ENCODE measurements at regions not wholly inside any gene's neighbourhood (a gene's known extent, or its start where the extent isn't known, plus 50 kb on each side); places are given as distances from the start of the nearest gene placed in this dataset.

GRCh38 chr15:46921891-46922290 is 795.4 kb upstream of the SEMA6D start:
- POLR2A ChIA-PET (ENCODE audit: partially characterized antibody), result no interaction called here
- H3K14ac ChIP-seq (ENCODE audit: insufficient read length), result no peak overlapping the region
- CTCF ChIA-PET (ENCODE audit: partially characterized antibody), result no interaction called here
- H2BK12ac ChIP-seq (ENCODE audit: low read depth, low read length), result no peak overlapping the region
- H3K4me2 ChIP-seq (ENCODE audit: insufficient read depth in 1 of 2, low read depth in 2 of 2, low read length in 2 of 2), result no peak overlapping the region
- no peak overlapping the region for H3K27ac ChIP-seq (ENCODE audit: low read depth, low read length)
- TF ChIP-seq KDM5A (IDR thresholded peaks at IDR 0.05; ENCODE audit: low read length) (no peak), USF2 (IDR thresholded peaks at IDR 0.05; ENCODE audit: low read length) (no peak), TEAD4 (IDR thresholded peaks at IDR 0.05; ENCODE audit: low read depth, low read length) (no peak), YY1 (IDR thresholded peaks at IDR 0.05; ENCODE audit: low read depth, low read length) (no peak), ATF2 (IDR thresholded peaks at IDR 0.05; ENCODE audit: low read length) (no peak), FOSL1 (IDR thresholded peaks at IDR 0.05; ENCODE audit: insufficient read depth, low read depth, low read length) (no peak), BACH1 (IDR thresholded peaks at IDR 0.05; ENCODE audit: low read length) (no peak), RBBP5 (IDR thresholded peaks at IDR 0.05; ENCODE audit: borderline replicate concordance, low read depth, low read length) (no peak), ASH2L (IDR thresholded peaks at IDR 0.05; ENCODE audit: low read length) (no peak), POLR2A (IDR thresholded peaks at IDR 0.05; ENCODE audit: control extremely low read depth in 1 of 2, low read depth in 2 of 2, low read length in 2 of 2) (no peak), SIN3A (conservative IDR thresholded peaks at IDR 0.05 in 1 of 2, IDR thresholded peaks at IDR 0.05 in 1 of 2; ENCODE audit: low read depth in 1 of 2, low read length in 2 of 2) (no peak), HDAC6 (IDR thresholded peaks at IDR 0.05; ENCODE audit: low read depth, low read length) (no peak)
- no peak overlapping the region for H2BK120ac ChIP-seq (replicated peaks; ENCODE audit: low read depth, low read length)
- no peaks in the 10 kb centered on the region for H3K4me1 ChIP-seq (replicated peaks in 1 of 4; ENCODE audit: control insufficient read depth in 3 of 4, insufficient read depth in 4 of 4, low read length in 3 of 4)
- H4K5ac ChIP-seq (ENCODE audit: insufficient read length, low read depth, low read length), result no peak overlapping the region
- WGBS, 2 experiments (ENCODE audit: extremely low coverage in 1 of 2, insufficient coverage in 1 of 2, insufficient read length in 1 of 2, insufficient replicate concordance in 2 of 2, low coverage in 1 of 2, low lambda C conversion rate in 2 of 2, missing lambda C conversion rate in 1 of 2), result 100% methylated on average over 3 of the region's 3 CpGs; no CpG with 5 or more reads in 1 of the 2 experiments
- no peaks in the 10 kb centered on the region for H3K27me3 ChIP-seq (replicated peaks in 1 of 4; ENCODE audit: control insufficient read depth in 3 of 4, extremely low read depth in 1 of 4, insufficient read depth in 3 of 4, low read length in 3 of 4)
- H2BK5ac ChIP-seq (ENCODE audit: low read depth, low read length), result no peak overlapping the region
- no peak overlapping the region for H2BK15ac ChIP-seq (ENCODE audit: low read length)
- no peak for FAIRE-seq
- H3K79me2 ChIP-seq (ENCODE audit: control insufficient read depth in 1 of 2, insufficient read depth in 2 of 2, low read length in 2 of 2), result no peaks in the 10 kb centered on the region
- no peak overlapping the region for H3K56ac ChIP-seq (replicated peaks; ENCODE audit: insufficient read length, low read depth, low read length)
- H3K79me1 ChIP-seq (ENCODE audit: low read depth, low read length), result no peaks in the 10 kb centered on the region
- no peak overlapping the region for H4K91ac ChIP-seq (replicated peaks; ENCODE audit: insufficient read length, low read length)
- no peak overlapping the region for H2AK5ac ChIP-seq (ENCODE audit: low read depth, low read length)
- H3K23me2 ChIP-seq (ENCODE audit: low read depth, low read length), result no peaks in the 10 kb centered on the region
- H3K36me3 ChIP-seq (ENCODE audit: control insufficient read depth in 2 of 4, insufficient read depth in 4 of 4, low read length in 3 of 4), result no peaks in the 10 kb centered on the region
- no peak overlapping the region for H3K4ac ChIP-seq (replicated peaks; ENCODE audit: insufficient read length, low read depth, low read length)
- no peak for DNase-seq (ENCODE audit: low read depth in 1 of 2, low spot score in 2 of 2)
- H3K18ac ChIP-seq (ENCODE audit: extremely low read depth, low read length), result no peak overlapping the region
- H3K4me3 ChIP-seq (ENCODE audit: extremely low read depth in 1 of 4, insufficient read depth in 2 of 4, low read depth in 3 of 4, low read length in 4 of 4), result no peak overlapping the region
- H4K20me1 ChIP-seq (replicated peaks in 1 of 2; ENCODE audit: control insufficient read depth in 1 of 2, insufficient read depth in 2 of 2, low read length in 2 of 2), result no peaks in the 10 kb centered on the region
- H3K9ac ChIP-seq (replicated peaks in 1 of 4; ENCODE audit: extremely low read depth in 1 of 4, low read depth in 3 of 4, low read length in 3 of 4), result no peak overlapping the region
- no peaks in the 10 kb centered on the region for H3K9me3 ChIP-seq (ENCODE audit: insufficient read depth in 2 of 2, low read depth in 1 of 2, low read length in 1 of 2)
- no peak overlapping the region for H4K8ac ChIP-seq (ENCODE audit: extremely low read depth, insufficient read depth, low read length)
- H2BK20ac ChIP-seq (ENCODE audit: low read length), result no peak overlapping the region
- no peak overlapping the region for H2AFZ ChIP-seq (ENCODE audit: low read length)
- no peak overlapping the region for H3K23ac ChIP-seq (ENCODE audit: insufficient read length)

Data from H1 (cell line).